Stomach (tissue), 8 donors: ENCODE measurements at regions not wholly inside any gene's neighbourhood (a gene's known extent, or its start where the extent isn't known, plus 50 kb on each side); places are given as distances from the start of the nearest gene placed in this dataset.
"Not testable (repeated sequence)": the region's sequence is repeated elsewhere in the genome, so short reads cannot be mapped to it uniquely, and the experiment has no call there.

Source experiments
- DNase-seq, 2 donors: peaks; one replicate each; pipeline versions ENCODE4 v3.0.0 to v3.0.0-alpha.2; 2013 to 2019
- H3K27ac ChIP-seq, 5 donors: fragments of 200-600 bp in 4 of 5; sonication (generic) in 4 of 5; one replicate each; pipeline ENCODE4 v1.5.1; 2013 to 2019; ENCODE audit warnings: mild to moderate bottlenecking in 1 of 5, moderate library complexity in 1 of 5
- H3K27me3 ChIP-seq, 3 donors: fragments of 200-600 bp; sonication (generic); one replicate each; pipeline ENCODE4 v1.5.1; 2017 to 2019; ENCODE audit warnings: mixed run types in 1 of 3
- H3K36me3 ChIP-seq, 4 donors: fragments of 200-600 bp; sonication (generic); 1 replicate in 3 of 4; 2 replicates in 1 of 4; pipeline ENCODE4 v1.5.1; 2016 to 2019
- H3K4me1 ChIP-seq, 4 donors: fragments of 200-600 bp; sonication (generic); one replicate each; pipeline ENCODE4 v1.5.1; 2016 to 2019
- H3K4me3 ChIP-seq, 4 donors: fragments of 200-600 bp; sonication (generic) in 3 of 4; one replicate each; pipeline ENCODE4 v1.5.1; 2016 to 2019; ENCODE audit warnings: mild to moderate bottlenecking in 1 of 4
- H3K9me3 ChIP-seq, 4 donors: fragments of 200-600 bp; sonication (generic); one replicate each; pipeline ENCODE4 v1.5.1; 2016 to 2019
- EP300 ChIP-seq: sonication (generic); formaldehyde crosslinking; IDR thresholded peaks from one replicate; pipeline ENCODE4 v1.6.1; 2017; ENCODE audit warnings: antibody characterized with exemption
- POLR2A ChIP-seq, 4 donors: fragments of 450-650 bp; IDR thresholded peaks; one replicate each; pipeline ENCODE4 v1.6.1; 2016; ENCODE audit warnings: antibody characterized with exemption in 4 of 4, control low read depth in 2 of 4, mild to moderate bottlenecking in 1 of 4, moderate library complexity in 1 of 4
- POLR2AphosphoS5 ChIP-seq, 3 donors: sonication (generic); formaldehyde crosslinking; IDR thresholded peaks; one replicate each; pipeline ENCODE4 v1.6.1; 2016; ENCODE audit warnings: antibody characterized with exemption in 3 of 3
- WGBS, 5 donors: extraction: QIAGEN DNeasy Blood & Tissue Kit in 3 of 5; methylation state at CpG; one replicate each; pipeline versions ENCODE4 v1.1.5 to v1.1.7; 2013 to 2018; 5-methylcytosine and 5-hydroxymethylcytosine counted together
- intact Hi-C: fragments of 100-400 bp; cut with DNase I; formaldehyde crosslinking; loops from one replicate; pipeline ENCODE4 v1.15.1; 2023; ENCODE audit warnings: low total_unique reads
- TF ChIP-seq, protein P1 (sequence below), 7 experiments: fragments of 450-650 bp in 4 of 7; fragments of 200-600 bp in 3 of 7; sonication (generic) in 3 of 7; IDR thresholded peaks; one replicate each; pipeline ENCODE4 v1.5.1; 2016 to 2019; ENCODE audit warnings: antibody characterized with exemption in 7 of 7, control low read depth in 2 of 7, mild to moderate bottlenecking in 1 of 7
- donor health status: healthy with polysubstance abuse.
- donor health status: Bipolar disorder and iron deficiency.
- donor health status: healthy.

DNA sequence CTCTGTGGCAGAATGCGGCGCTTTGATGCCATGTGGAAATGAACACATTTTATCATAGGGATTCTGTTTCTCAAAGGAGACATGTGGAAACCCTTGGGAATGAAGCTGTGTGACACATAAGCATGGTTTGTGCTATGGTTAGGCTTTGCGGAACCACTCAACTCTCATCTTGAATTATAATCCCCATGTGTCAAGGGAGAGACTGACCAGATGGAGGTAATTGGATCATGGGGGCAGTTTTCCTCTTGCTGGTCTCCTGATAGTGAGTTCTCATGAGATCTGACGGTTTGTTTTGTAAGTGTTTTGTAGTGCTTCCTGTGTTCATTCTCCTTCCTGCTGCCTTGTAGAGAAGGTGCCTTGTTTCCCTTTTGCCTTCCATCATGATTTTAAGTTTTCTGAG is 1109.2 kb upstream of the ALCAM start:
- no peak overlapping the region for H3K27ac ChIP-seq
- no peak overlapping the region for H3K4me3 ChIP-seq
- no peaks in the 10 kb centered on the region for H3K27me3 ChIP-seq
- DNase-seq: no peak
- TF ChIP-seq, protein P1, sequence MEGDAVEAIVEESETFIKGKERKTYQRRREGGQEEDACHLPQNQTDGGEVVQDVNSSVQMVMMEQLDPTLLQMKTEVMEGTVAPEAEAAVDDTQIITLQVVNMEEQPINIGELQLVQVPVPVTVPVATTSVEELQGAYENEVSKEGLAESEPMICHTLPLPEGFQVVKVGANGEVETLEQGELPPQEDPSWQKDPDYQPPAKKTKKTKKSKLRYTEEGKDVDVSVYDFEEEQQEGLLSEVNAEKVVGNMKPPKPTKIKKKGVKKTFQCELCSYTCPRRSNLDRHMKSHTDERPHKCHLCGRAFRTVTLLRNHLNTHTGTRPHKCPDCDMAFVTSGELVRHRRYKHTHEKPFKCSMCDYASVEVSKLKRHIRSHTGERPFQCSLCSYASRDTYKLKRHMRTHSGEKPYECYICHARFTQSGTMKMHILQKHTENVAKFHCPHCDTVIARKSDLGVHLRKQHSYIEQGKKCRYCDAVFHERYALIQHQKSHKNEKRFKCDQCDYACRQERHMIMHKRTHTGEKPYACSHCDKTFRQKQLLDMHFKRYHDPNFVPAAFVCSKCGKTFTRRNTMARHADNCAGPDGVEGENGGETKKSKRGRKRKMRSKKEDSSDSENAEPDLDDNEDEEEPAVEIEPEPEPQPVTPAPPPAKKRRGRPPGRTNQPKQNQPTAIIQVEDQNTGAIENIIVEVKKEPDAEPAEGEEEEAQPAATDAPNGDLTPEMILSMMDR (IDR thresholded peaks at IDR 0.05): no peak
- TF ChIP-seq POLR2A (IDR thresholded peaks at IDR 0.05): no peak
- TF ChIP-seq EP300: no peak
- no peak for TF ChIP-seq POLR2AphosphoS5 (IDR thresholded peaks at IDR 0.05)
- no peaks in the 10 kb centered on the region for H3K36me3 ChIP-seq
- WGBS, 5 donors: 77 to 87% (median 83%) methylated on average over 4 of the region's 4 CpGs
- H3K9me3 ChIP-seq: no peaks in the 10 kb centered on the region
- intact Hi-C loops: no loop called here
- no peaks in the 10 kb centered on the region for H3K4me1 ChIP-seq

DNA sequence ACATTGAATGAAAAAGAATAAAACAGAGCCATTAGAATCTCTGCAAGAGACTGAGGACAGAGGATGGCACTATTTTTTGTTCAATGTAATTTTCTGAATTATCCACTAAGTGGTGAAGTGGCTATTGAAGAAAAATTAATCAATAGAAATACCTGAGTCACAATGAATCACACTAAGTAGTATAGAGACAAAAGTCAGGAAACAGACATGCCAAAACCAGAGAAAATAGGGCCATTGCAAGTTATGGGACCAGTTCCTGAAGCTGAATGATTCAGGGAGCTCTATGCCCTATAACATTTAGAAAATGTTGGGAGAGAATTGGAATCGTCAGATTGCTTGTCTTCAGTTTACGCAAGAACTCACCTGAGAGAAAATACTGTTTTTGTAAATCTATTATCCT is 1103.2 kb upstream of the ALCAM start:
- TF ChIP-seq, protein P1 (IDR thresholded peaks at IDR 0.05): no peak
- TF ChIP-seq POLR2A (IDR thresholded peaks at IDR 0.05): no peak
- no peak for TF ChIP-seq EP300
- TF ChIP-seq POLR2AphosphoS5 (IDR thresholded peaks at IDR 0.05): no peak
- intact Hi-C loops: no loop called here
- Histone ChIP-seq H3K27ac (no peak overlapping the region), H3K4me1 (no peaks in the 10 kb centered on the region), H3K36me3 (no peaks in the 10 kb centered on the region), H3K4me3 (no peak overlapping the region), H3K9me3 (no peaks in the 10 kb centered on the region), H3K27me3 (no peaks in the 10 kb centered on the region)
- DNase-seq: no peak
- 90 to 97% (median 96%) methylated on average over 2 of the region's 2 CpGs for WGBS, 5 donors

DNA sequence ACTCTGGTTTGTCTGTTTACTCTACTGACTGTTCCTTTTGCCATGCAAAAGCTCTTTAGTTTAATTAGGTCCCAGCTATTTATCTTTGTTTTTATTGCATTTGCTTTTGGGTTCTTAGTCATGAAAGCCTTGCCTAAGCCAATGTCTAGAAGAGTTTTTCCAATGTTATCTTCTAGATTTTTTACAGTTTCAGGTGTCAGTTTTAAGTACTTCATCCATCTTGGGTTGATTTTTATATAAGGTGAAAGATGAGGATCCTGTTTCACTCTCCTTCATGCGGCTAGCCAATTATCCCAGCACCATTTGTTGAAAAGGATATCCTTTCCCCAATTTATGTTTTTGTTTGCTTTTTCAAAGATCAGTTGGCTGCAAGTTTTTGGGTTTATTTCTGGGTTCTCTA is 1100.5 kb upstream of the ALCAM start:
- intact Hi-C loops, H3K36me3 ChIP-seq, DNase-seq, H3K27ac ChIP-seq, H3K4me1 ChIP-seq, H3K9me3 ChIP-seq, H3K27me3 ChIP-seq, H3K4me3 ChIP-seq: not testable (repeated sequence)
- 82 to 91% (median 86%) methylated on average over 1 of the region's 1 CpG for WGBS, 5 donors

DNA sequence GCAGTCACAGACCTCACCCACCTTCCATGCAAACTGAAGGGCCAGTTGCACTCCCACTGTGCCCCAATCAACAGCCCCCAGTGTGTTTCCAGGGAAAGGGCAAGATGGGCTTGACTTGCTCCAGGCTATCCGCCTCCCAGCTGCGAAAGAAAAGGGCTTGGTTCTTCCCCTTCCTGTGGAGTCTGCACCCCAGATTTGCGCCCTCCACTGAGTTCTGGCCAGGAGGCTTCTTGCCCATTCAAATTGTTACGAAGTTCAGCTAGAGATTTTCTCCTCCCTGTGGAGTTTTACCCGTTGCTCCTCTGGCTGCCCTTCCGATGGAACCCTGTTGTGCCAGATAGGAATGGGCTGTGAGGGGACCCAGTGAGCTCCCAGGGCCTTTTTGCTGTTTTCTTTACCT is 1096.9 kb upstream of the ALCAM start:
- Histone ChIP-seq H3K27me3 (no peaks in the 10 kb centered on the region), H3K27ac (no peak overlapping the region), H3K36me3 (no peaks in the 10 kb centered on the region), H3K4me1 (no peaks in the 10 kb centered on the region), H3K9me3 (peaks cover 0 to 7% (median 0%) of the 10 kb centered on the region in 4 donors), H3K4me3 (no peak overlapping the region)
- no peak for DNase-seq
- intact Hi-C loops: no loop called here
- 79 to 84% (median 82%) methylated on average over 6 of the region's 6 CpGs for WGBS, 5 donors
- TF ChIP-seq EP300: no peak
- TF ChIP-seq, protein P1 (IDR thresholded peaks at IDR 0.05): no peak

DNA sequence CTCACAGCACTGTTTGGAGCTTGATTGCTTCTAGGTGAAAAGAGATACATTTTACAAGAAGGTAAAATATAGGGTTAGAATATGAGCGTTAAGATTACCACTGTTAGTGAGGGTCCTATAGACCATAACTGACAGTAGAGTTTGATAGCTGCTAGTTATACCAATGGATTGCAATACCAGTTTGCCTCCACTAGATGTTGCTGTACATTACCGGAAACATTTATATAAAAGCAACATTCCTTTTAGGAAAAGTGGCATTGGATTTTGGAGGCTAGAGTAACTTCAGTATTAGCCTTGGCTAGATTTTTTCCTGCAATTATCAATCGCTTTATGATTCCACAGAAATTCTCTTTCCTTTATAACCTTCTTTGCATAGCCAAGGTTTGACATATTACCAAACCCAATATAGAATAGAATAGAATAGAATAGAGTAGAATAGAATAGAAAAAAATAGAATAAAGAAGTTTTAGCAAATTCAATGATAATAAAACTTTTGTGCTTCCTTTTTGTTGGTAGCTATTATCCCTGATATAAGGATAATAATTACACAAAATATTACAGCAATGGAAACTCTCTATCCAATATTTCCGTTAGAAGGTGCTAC is 1093.6 kb upstream of the ALCAM start:
- Histone ChIP-seq H3K9me3 (peaks cover 3 to 36% (median 18%) of the 10 kb centered on the region in 4 donors), H3K36me3 (no peaks in the 10 kb centered on the region), H3K27ac (no peak overlapping the region), H3K27me3 (no peaks in the 10 kb centered on the region), H3K4me3 (no peak overlapping the region), H3K4me1 (no peaks in the 10 kb centered on the region)
- 52 to 72% (median 66%) methylated on average over 4 of the region's 4 CpGs for WGBS, 5 donors
- intact Hi-C loops: no loop called here
- TF ChIP-seq EP300 (no peak), POLR2AphosphoS5 (IDR thresholded peaks at IDR 0.05) (no peak), POLR2A (IDR thresholded peaks at IDR 0.05) (no peak)
- TF ChIP-seq, protein P1 (IDR thresholded peaks at IDR 0.05): peak in 5 of 7 experiments; percentile 29 to 53 (median 33)
- peak in 1 of 2 donors; percentile 18 for DNase-seq
